Prostate gland (tissue), 2 donors: ENCODE measurements at regions not wholly inside any gene's neighbourhood (a gene's known extent, or its start where the extent isn't known, plus 50 kb on each side); places are given as distances from the start of the nearest gene placed in this dataset.

ENCODE experiments used
- POLR2A ChIP-seq: fragments of 450-650 bp; IDR thresholded peaks from one replicate; pipeline ENCODE4 v1.6.1; 2016; ENCODE audit warnings: antibody characterized with exemption, mild to moderate bottlenecking
- POLR2AphosphoS5 ChIP-seq: sonication (generic); formaldehyde crosslinking; IDR thresholded peaks from one replicate; pipeline ENCODE4 v1.6.1; 2017; ENCODE audit warnings: antibody characterized with exemption
- TF ChIP-seq, protein P1 (sequence below), 4 experiments: fragments of 200-600 bp in 2 of 4; fragments of 450-650 bp in 2 of 4; sonication (generic) in 2 of 4; IDR thresholded peaks; 1 replicate in 3 of 4; 2 replicates in 1 of 4; pipeline ENCODE4 v1.5.1; 2016 to 2019; ENCODE audit warnings: antibody characterized with exemption in 4 of 4, mild to moderate bottlenecking in 2 of 4, moderate library complexity in 2 of 4

DNA sequence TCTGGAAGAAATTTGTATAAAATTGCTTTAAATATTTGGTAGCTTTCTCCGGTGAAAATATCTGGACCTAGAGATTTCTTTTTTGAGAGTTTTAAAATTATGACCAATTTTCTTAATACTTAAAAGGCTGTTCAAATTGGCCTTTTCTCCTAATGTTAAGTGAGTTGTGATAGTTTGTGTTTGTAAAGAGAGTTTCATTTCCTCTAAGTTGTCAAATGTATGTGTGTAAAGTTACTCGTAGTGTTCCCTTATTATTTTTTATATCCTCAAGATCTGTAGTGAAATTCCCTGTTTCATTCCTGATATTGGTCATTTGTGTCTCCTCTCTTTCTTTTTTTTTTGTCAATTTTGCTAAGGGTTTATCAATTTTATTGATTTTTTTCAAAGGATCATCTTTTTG, 92.6 kb upstream of the CTNNB1 start:
- TF ChIP-seq, protein P1, sequence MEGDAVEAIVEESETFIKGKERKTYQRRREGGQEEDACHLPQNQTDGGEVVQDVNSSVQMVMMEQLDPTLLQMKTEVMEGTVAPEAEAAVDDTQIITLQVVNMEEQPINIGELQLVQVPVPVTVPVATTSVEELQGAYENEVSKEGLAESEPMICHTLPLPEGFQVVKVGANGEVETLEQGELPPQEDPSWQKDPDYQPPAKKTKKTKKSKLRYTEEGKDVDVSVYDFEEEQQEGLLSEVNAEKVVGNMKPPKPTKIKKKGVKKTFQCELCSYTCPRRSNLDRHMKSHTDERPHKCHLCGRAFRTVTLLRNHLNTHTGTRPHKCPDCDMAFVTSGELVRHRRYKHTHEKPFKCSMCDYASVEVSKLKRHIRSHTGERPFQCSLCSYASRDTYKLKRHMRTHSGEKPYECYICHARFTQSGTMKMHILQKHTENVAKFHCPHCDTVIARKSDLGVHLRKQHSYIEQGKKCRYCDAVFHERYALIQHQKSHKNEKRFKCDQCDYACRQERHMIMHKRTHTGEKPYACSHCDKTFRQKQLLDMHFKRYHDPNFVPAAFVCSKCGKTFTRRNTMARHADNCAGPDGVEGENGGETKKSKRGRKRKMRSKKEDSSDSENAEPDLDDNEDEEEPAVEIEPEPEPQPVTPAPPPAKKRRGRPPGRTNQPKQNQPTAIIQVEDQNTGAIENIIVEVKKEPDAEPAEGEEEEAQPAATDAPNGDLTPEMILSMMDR (IDR thresholded peaks at IDR 0.05), result no peak
- no peak for TF ChIP-seq POLR2AphosphoS5
- TF ChIP-seq POLR2A, result no peak
